Neural progenitor cell (in vitro differentiated cells): ENCODE measurements at regions not wholly inside any gene's neighbourhood (a gene's known extent, or its start where the extent isn't known, plus 50 kb on each side); places are given as distances from the start of the nearest gene placed in this dataset.

Source experiments
- EZH2 ChIP-seq: fragments of 200-600 bp; sonication (generic); IDR thresholded peaks from 2 replicates; pipeline ENCODE4 v1.6.1; 2017; ENCODE audit warnings: antibody characterized with exemption, mild to moderate bottlenecking, moderate library complexity
- EZH2phosphoT487 ChIP-seq: fragments of 200-600 bp; sonication (generic); IDR thresholded peaks from 2 replicates; pipeline ENCODE4 v1.6.1; 2017; ENCODE audit warnings: antibody characterized with exemption
- TF ChIP-seq, protein P1 (sequence below): fragments of 200-600 bp; sonication (generic); IDR thresholded peaks from 2 replicates; pipeline ENCODE4 v1.5.1; 2017; ENCODE audit warnings: antibody characterized with exemption, mild to moderate bottlenecking

DNA sequence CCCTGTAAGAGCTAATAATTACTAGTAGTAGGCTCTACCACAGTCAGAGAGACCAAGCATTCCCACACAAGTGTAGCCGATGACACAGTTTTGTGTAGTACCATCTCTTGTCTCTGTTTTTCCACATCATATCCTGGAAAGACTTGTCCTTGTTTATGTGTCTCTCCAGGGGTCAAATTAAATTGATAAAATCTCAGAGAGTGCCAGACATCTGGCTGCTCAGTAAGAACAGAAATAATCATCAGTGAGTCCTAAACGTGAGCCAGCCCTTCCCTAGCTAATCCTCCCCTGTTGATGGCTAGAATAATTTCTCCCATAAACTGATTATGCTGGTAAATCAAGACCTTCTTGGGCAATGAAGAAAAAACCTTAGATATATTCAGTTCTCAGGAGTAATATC lies 111.4 kb upstream of the GRAMD1B start:
- TF ChIP-seq, protein P1, sequence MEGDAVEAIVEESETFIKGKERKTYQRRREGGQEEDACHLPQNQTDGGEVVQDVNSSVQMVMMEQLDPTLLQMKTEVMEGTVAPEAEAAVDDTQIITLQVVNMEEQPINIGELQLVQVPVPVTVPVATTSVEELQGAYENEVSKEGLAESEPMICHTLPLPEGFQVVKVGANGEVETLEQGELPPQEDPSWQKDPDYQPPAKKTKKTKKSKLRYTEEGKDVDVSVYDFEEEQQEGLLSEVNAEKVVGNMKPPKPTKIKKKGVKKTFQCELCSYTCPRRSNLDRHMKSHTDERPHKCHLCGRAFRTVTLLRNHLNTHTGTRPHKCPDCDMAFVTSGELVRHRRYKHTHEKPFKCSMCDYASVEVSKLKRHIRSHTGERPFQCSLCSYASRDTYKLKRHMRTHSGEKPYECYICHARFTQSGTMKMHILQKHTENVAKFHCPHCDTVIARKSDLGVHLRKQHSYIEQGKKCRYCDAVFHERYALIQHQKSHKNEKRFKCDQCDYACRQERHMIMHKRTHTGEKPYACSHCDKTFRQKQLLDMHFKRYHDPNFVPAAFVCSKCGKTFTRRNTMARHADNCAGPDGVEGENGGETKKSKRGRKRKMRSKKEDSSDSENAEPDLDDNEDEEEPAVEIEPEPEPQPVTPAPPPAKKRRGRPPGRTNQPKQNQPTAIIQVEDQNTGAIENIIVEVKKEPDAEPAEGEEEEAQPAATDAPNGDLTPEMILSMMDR: no peak
- TF ChIP-seq EZH2phosphoT487 (no peak), EZH2 (no peak)
